ENCODE measurements at regions not wholly inside any gene's neighbourhood (a gene's known extent, or its start where the extent isn't known, plus 50 kb on each side); places are given as distances from the start of the nearest gene placed in this dataset.

DNA sequence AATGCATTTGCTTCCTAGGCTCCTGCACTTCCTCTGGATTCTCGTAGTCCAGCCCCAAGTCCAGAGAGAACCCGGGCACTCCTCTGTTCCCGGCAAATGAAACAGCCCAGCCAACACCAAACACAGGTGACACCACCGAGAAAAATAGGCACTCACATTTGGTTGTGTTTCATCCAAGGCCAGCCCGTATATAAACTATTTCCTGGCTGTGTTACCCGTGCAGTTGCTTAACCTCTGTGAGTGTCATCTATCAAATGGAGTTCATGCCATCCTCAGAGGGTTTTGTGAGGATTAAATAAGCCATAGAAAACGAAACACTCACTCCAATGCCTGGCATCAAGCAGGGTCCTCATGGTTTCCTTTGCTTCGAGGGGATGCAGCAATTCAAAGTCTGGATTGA, 115.2 kb downstream of the BOD1 start:
- Histone ChIP-seq H3K79me2 (ENCODE audit: control insufficient read depth, insufficient read depth, low read length) (no peaks in the 10 kb centered on the region), H3K27me3 (ENCODE audit: insufficient read depth, low read length, poor library complexity) (no peaks in the 10 kb centered on the region), H2AK5ac (ENCODE audit: low read length) (no peak overlapping the region), H3K27ac (ENCODE audit: low read depth, low read length) (no peak overlapping the region), H3K18ac (ENCODE audit: low read length) (no peak overlapping the region), H3K56ac (ENCODE audit: low read length) (no peak overlapping the region), H3K4me3 (ENCODE audit: low read length) (no peak overlapping the region), H4K5ac (ENCODE audit: low read length) (no peak overlapping the region), H3K36me3 (ENCODE audit: control insufficient read depth, insufficient read depth, low read length) (no peaks in the 10 kb centered on the region), H2BK5ac (ENCODE audit: low read length) (no peak overlapping the region), H3K4me2 (ENCODE audit: low read length) (no peak overlapping the region), H4K8ac (ENCODE audit: low read depth, low read length) (no peak overlapping the region), H3K79me1 (ENCODE audit: low read length) (no peaks in the 10 kb centered on the region), H3K23ac (ENCODE audit: low read length) (no peak overlapping the region), H3K4ac (ENCODE audit: low read depth, low read length) (no peak overlapping the region), H3K9ac (ENCODE audit: low read length) (no peak overlapping the region), H2BK120ac (ENCODE audit: low read depth, low read length) (no peak overlapping the region), H3K4me1 (ENCODE audit: control insufficient read depth, low read depth, low read length) (no peaks in the 10 kb centered on the region), H2BK15ac (replicated peaks; ENCODE audit: low read depth) (no peak overlapping the region)
- DNase-seq: no peak
- no CpG with 5 or more reads among the region's 8 CpGs for WGBS (ENCODE audit: extremely low coverage, insufficient coverage, low lambda C conversion rate)

DNA sequence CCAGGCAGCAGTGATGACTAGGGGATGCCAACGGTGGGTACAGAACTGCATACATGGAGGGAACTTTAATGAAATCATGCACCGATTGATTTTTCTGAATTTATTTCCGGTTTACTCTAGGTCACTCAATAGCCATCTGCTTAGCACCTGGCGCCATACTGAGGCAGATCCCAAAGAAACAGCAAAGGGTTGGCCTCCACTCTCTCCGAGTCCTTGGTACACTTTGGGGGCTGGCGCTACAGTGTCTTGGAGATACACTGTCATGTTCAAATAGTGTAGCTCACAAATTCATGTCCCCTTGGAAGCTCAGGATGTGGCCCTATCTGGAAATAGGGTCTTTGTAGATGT, 116.3 kb downstream of the BOD1 start:
- DNase-seq: no peak
- Histone ChIP-seq H3K23ac (ENCODE audit: low read length) (no peak overlapping the region), H3K36me3 (ENCODE audit: control insufficient read depth, insufficient read depth, low read length) (no peaks in the 10 kb centered on the region), H3K27ac (ENCODE audit: low read depth, low read length) (no peak overlapping the region), H3K4me3 (ENCODE audit: low read length) (no peak overlapping the region), H3K27me3 (ENCODE audit: insufficient read depth, low read length, poor library complexity) (no peaks in the 10 kb centered on the region), H3K18ac (ENCODE audit: low read length) (no peak overlapping the region), H4K5ac (ENCODE audit: low read length) (no peak overlapping the region), H3K79me2 (ENCODE audit: control insufficient read depth, insufficient read depth, low read length) (no peaks in the 10 kb centered on the region), H3K4ac (ENCODE audit: low read depth, low read length) (no peak overlapping the region), H3K9ac (ENCODE audit: low read length) (no peak overlapping the region), H2AK5ac (ENCODE audit: low read length) (no peak overlapping the region), H4K8ac (ENCODE audit: low read depth, low read length) (no peak overlapping the region), H3K4me2 (ENCODE audit: low read length) (no peak overlapping the region), H2BK120ac (ENCODE audit: low read depth, low read length) (no peak overlapping the region), H3K79me1 (ENCODE audit: low read length) (no peaks in the 10 kb centered on the region), H2BK15ac (replicated peaks; ENCODE audit: low read depth) (no peak overlapping the region), H3K56ac (ENCODE audit: low read length) (no peak overlapping the region), H3K4me1 (ENCODE audit: control insufficient read depth, low read depth, low read length) (no peaks in the 10 kb centered on the region), H2BK5ac (ENCODE audit: low read length) (no peak overlapping the region)
- WGBS (ENCODE audit: extremely low coverage, insufficient coverage, low lambda C conversion rate): no CpG with 5 or more reads among the region's 6 CpGs

DNA sequence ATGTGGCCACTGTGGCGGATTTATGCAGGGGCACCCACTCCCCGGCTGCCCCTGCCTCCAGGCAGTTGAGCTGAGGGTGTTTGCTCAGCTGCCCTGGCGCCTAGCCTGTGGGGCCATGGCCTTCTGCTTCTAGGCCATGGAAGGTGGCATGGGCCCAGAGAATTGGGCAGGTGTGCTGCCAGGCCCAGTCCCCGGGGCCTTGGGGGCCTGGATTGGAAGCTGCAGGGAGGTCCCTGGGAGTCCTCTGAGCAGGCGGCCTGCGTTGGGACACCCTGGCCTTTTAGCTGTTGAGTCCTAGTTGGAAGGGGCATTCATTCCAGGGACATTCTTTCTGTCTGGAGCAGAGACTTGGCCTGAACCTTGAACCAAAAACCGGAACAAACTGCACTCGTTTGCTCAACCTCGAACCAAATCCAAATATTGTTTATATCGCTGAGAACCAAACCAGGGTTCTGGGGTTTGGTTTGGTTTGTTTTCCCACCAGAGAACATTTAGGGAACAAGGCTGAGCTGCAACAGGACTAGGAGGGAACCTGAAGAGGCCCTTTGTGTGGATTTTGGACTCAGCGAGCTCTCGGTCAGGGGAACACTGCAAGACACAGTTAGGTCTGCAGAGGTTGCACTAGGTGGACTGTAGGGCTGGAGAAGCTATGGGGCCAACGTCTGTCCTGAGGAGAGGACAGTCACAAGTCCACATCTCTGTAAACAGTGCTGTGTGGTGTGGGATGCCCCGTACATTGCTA, 116.8 kb downstream of the BOD1 start:
- Histone ChIP-seq H4K5ac (ENCODE audit: low read length) (no peak overlapping the region), H4K8ac (ENCODE audit: low read depth, low read length) (no peak overlapping the region), H3K4me1 (ENCODE audit: control insufficient read depth, low read depth, low read length) (no peaks in the 10 kb centered on the region), H3K27me3 (ENCODE audit: insufficient read depth, low read length, poor library complexity) (no peaks in the 10 kb centered on the region), H2AK5ac (ENCODE audit: low read length) (no peak overlapping the region), H3K27ac (ENCODE audit: low read depth, low read length) (no peak overlapping the region), H3K4ac (ENCODE audit: low read depth, low read length) (no peak overlapping the region), H3K18ac (ENCODE audit: low read length) (no peak overlapping the region), H3K79me2 (ENCODE audit: control insufficient read depth, insufficient read depth, low read length) (no peaks in the 10 kb centered on the region), H3K4me2 (ENCODE audit: low read length) (no peak overlapping the region), H3K36me3 (ENCODE audit: control insufficient read depth, insufficient read depth, low read length) (no peaks in the 10 kb centered on the region), H3K9ac (ENCODE audit: low read length) (no peak overlapping the region), H2BK120ac (ENCODE audit: low read depth, low read length) (no peak overlapping the region), H3K4me3 (ENCODE audit: low read length) (no peak overlapping the region), H2BK15ac (replicated peaks; ENCODE audit: low read depth) (no peak overlapping the region), H2BK5ac (ENCODE audit: low read length) (no peak overlapping the region), H3K23ac (ENCODE audit: low read length) (no peak overlapping the region), H3K79me1 (ENCODE audit: low read length) (no peaks in the 10 kb centered on the region), H3K56ac (ENCODE audit: low read length) (no peak overlapping the region)
- DNase-seq: no peak
- no CpG with 5 or more reads among the region's 14 CpGs for WGBS (ENCODE audit: extremely low coverage, insufficient coverage, low lambda C conversion rate)

GRCh38 chr5:173498739-173499470, 117.5 kb downstream of the BOD1 start:
- Histone ChIP-seq H2BK15ac (replicated peaks; ENCODE audit: low read depth) (no peak overlapping the region), H4K8ac (ENCODE audit: low read depth, low read length) (no peak overlapping the region), H3K79me2 (ENCODE audit: control insufficient read depth, insufficient read depth, low read length) (no peaks in the 10 kb centered on the region), H3K4me2 (ENCODE audit: low read length) (no peak overlapping the region), H3K4me3 (ENCODE audit: low read length) (no peak overlapping the region), H3K27ac (ENCODE audit: low read depth, low read length) (no peak overlapping the region), H2BK5ac (ENCODE audit: low read length) (no peak overlapping the region), H3K9ac (ENCODE audit: low read length) (no peak overlapping the region), H4K5ac (ENCODE audit: low read length) (no peak overlapping the region), H3K4ac (ENCODE audit: low read depth, low read length) (no peak overlapping the region), H3K23ac (ENCODE audit: low read length) (no peak overlapping the region), H2BK120ac (ENCODE audit: low read depth, low read length) (no peak overlapping the region), H3K18ac (ENCODE audit: low read length) (no peak overlapping the region), H3K27me3 (ENCODE audit: insufficient read depth, low read length, poor library complexity) (no peaks in the 10 kb centered on the region), H3K79me1 (ENCODE audit: low read length) (no peaks in the 10 kb centered on the region), H3K4me1 (ENCODE audit: control insufficient read depth, low read depth, low read length) (no peaks in the 10 kb centered on the region), H2AK5ac (ENCODE audit: low read length) (no peak overlapping the region), H3K36me3 (ENCODE audit: control insufficient read depth, insufficient read depth, low read length) (no peaks in the 10 kb centered on the region), H3K56ac (ENCODE audit: low read length) (no peak overlapping the region)
- peak; percentile 32 for DNase-seq
- no CpG with 5 or more reads among the region's 16 CpGs for WGBS (ENCODE audit: extremely low coverage, insufficient coverage, low lambda C conversion rate)

- no peaks in the 10 kb centered on the region for H3K27me3 ChIP-seq (ENCODE audit: insufficient read depth, low read length, poor library complexity)
- no peak overlapping the region for H3K4ac ChIP-seq (ENCODE audit: low read depth, low read length)
- H3K56ac ChIP-seq (ENCODE audit: low read length): no peak overlapping the region
- H3K4me2 ChIP-seq (ENCODE audit: low read length): no peak overlapping the region
- H3K79me2 ChIP-seq (ENCODE audit: control insufficient read depth, insufficient read depth, low read length): no peaks in the 10 kb centered on the region
- no peaks in the 10 kb centered on the region for H3K79me1 ChIP-seq (ENCODE audit: low read length)
- H4K5ac ChIP-seq (ENCODE audit: low read length): no peak overlapping the region
- no peak overlapping the region for H2BK5ac ChIP-seq (ENCODE audit: low read length)
- no peak overlapping the region for H3K4me3 ChIP-seq (ENCODE audit: low read length)
- no peak overlapping the region for H4K8ac ChIP-seq (ENCODE audit: low read depth, low read length)
- H3K4me1 ChIP-seq (ENCODE audit: control insufficient read depth, low read depth, low read length): no peaks in the 10 kb centered on the region
- no peak overlapping the region for H3K9ac ChIP-seq (ENCODE audit: low read length)
- no peak overlapping the region for H3K18ac ChIP-seq (ENCODE audit: low read length)
- no peaks in the 10 kb centered on the region for H3K36me3 ChIP-seq (ENCODE audit: control insufficient read depth, insufficient read depth, low read length)
- H3K23ac ChIP-seq (ENCODE audit: low read length): no peak overlapping the region
- H3K27ac ChIP-seq (ENCODE audit: low read depth, low read length): no peak overlapping the region
- DNase-seq: no peak
- H2BK120ac ChIP-seq (ENCODE audit: low read depth, low read length): no peak overlapping the region
- no CpG with 5 or more reads among the region's 9 CpGs for WGBS (ENCODE audit: extremely low coverage, insufficient coverage, low lambda C conversion rate)
- no peak overlapping the region for H2AK5ac ChIP-seq (ENCODE audit: low read length)
- no peak overlapping the region for H2BK15ac ChIP-seq (replicated peaks; ENCODE audit: low read depth)
These were observed 118.2 kb downstream of the BOD1 start for GRCh38 chr5:173498286-173498685.

Data from mesendoderm (in vitro differentiated cells).